ENCODE measurements at regions not wholly inside any gene's neighbourhood (a gene's known extent, or its start where the extent isn't known, plus 50 kb on each side); places are given as distances from the start of the nearest gene placed in this dataset.

- no peak for DNase-seq (ENCODE audit: low read depth)
Observed at GRCh38 chr18:22330508-22330907, 87.2 kb downstream of the CTAGE1 start.

- no peak for DNase-seq (ENCODE audit: low read depth)
Observed at GRCh38 chr18:22325396-22325795, 92.3 kb downstream of the CTAGE1 start.

GRCh38 chr18:22324191-22325131, 93.3 kb downstream of the CTAGE1 start:
- DNase-seq (ENCODE audit: low read depth), result peak; percentile 74

- DNase-seq (ENCODE audit: low read depth), result peak; percentile 97
Observed at GRCh38 chr18:22322243-22322691, 95.4 kb downstream of the CTAGE1 start.

GRCh38 chr18:22320771-22321170, 96.9 kb downstream of the CTAGE1 start:
- DNase-seq (ENCODE audit: low read depth), result no peak

GRCh38 chr18:22320155-22320554, 97.6 kb downstream of the CTAGE1 start:
- no peak for DNase-seq (ENCODE audit: low read depth)

GRCh38 chr18:22318745-22319407, 98.8 kb downstream of the CTAGE1 start:
- DNase-seq (ENCODE audit: low read depth), result peak; percentile 96

- peak; percentile 97 for DNase-seq (ENCODE audit: low read depth)
Observed at GRCh38 chr18:22314420-22314819, 103.3 kb downstream of the CTAGE1 start.

- peak; percentile 92 for DNase-seq (ENCODE audit: low read depth)
Observed at GRCh38 chr18:22314001-22314400, 103.7 kb downstream of the CTAGE1 start.

- peak; percentile 82 for DNase-seq (ENCODE audit: low read depth)
Observed at GRCh38 chr18:22311301-22311700, 106.4 kb downstream of the CTAGE1 start.

GRCh38 chr18:22309191-22309590, 108.5 kb downstream of the CTAGE1 start:
- DNase-seq (ENCODE audit: low read depth), result peak; percentile 97

- no peak for DNase-seq (ENCODE audit: low read depth)
Observed at GRCh38 chr18:22307528-22307927, 110.2 kb downstream of the CTAGE1 start.

GRCh38 chr18:22303927-22304326, 113.8 kb downstream of the CTAGE1 start:
- DNase-seq (ENCODE audit: low read depth), result no peak

GRCh38 chr18:22302144-22302543, 115.6 kb downstream of the CTAGE1 start:
- DNase-seq (ENCODE audit: low read depth), result no peak

GRCh38 chr18:22300665-22301636, 116.8 kb downstream of the CTAGE1 start:
- peak; percentile 96 for DNase-seq (ENCODE audit: low read depth)

- DNase-seq (ENCODE audit: low read depth), result no peak
Observed at GRCh38 chr18:22297008-22297407, 120.7 kb downstream of the CTAGE1 start.

- no peak for DNase-seq (ENCODE audit: low read depth)
Observed at GRCh38 chr18:22296304-22296703, 121.4 kb downstream of the CTAGE1 start.

- DNase-seq (ENCODE audit: low read depth), result peak; percentile 98
Observed at GRCh38 chr18:22293417-22293816, 124.0 kb downstream of the GATA6 start.

- no peak for DNase-seq (ENCODE audit: low read depth)
Observed at GRCh38 chr18:22290004-22290403, 120.6 kb downstream of the GATA6 start.

- DNase-seq (ENCODE audit: low read depth), result no peak
Observed at GRCh38 chr18:22286585-22286984, 117.2 kb downstream of the GATA6 start.

GRCh38 chr18:22285361-22286140, 116.2 kb downstream of the GATA6 start:
- peak; percentile 50 for DNase-seq (ENCODE audit: low read depth)
